ENCODE measurements at regions not wholly inside any gene's neighbourhood (a gene's known extent, or its start where the extent isn't known, plus 50 kb on each side); places are given as distances from the start of the nearest gene placed in this dataset.

DNA sequence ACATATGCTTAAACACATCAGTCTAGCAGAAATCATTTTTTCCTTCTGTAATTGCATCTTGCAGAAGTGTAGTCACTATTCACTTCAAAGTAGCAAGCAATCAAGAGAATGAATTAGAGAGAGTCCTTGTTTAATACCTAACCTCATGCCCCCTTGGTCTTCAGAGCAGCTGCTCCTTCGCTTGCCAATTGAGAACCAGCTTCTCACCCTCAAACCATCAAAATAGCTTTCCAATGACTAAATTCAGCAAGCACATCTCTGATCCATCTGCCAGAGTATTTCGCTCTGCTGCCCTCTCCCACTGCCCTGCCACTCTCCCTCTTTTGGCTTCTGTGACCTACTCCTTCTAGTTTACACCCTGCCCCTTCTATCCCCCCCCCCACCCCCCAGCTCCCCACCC lies 120.7 kb upstream of the AGAP1 start:
- Histone ChIP-seq H3K27ac (ENCODE audit: low read depth) (no peak overlapping the region), H2AFZ (no peak overlapping the region), H3K79me2 (replicated peaks; ENCODE audit: insufficient read depth) (no peaks in the 10 kb centered on the region), H3K27me3 (ENCODE audit: insufficient read depth) (no peaks in the 10 kb centered on the region), H3K36me3 (ENCODE audit: insufficient read depth) (no peaks in the 10 kb centered on the region), H3K9me2 (ENCODE audit: insufficient read depth) (no peaks in the 10 kb centered on the region), H4K20me1 (replicated peaks; ENCODE audit: insufficient read depth) (no peaks in the 10 kb centered on the region), H3F3A (replicated peaks; ENCODE audit: low read depth) (no peaks in the 10 kb centered on the region), H3K4me3 (no peak overlapping the region), H3K4me2 (no peak overlapping the region), H3K4me1 (ENCODE audit: insufficient read depth) (no peaks in the 10 kb centered on the region)
- Mint-ChIP-seq H3K4me1 (no peaks in the 10 kb centered on the region), H3K36me3 (ENCODE audit: low read depth) (no peaks in the 10 kb centered on the region), H3K27me3 (ENCODE audit: insufficient read depth, low read depth, poor library complexity) (peaks cover 6% of the 10 kb centered on the region), H3K9me3 (no peaks in the 10 kb centered on the region), H3K27ac (no peak overlapping the region), H3K4me3 (no peak overlapping the region)
- TF ChIP-seq STAT1 (IDR thresholded peaks at IDR 0.05; ENCODE audit: unreplicated experiment) (no peak), EZH2 (IDR thresholded peaks at IDR 0.05; ENCODE audit: low read depth, unreplicated experiment) (no peak), CREB1 (CRISPR knock-in tag; IDR thresholded peaks at IDR 0.05; ENCODE audit: low read depth) (no peak), NANOG (IDR thresholded peaks at IDR 0.05; ENCODE audit: borderline replicate concordance) (no peak), JUNB (IDR thresholded peaks at IDR 0.05; ENCODE audit: unreplicated experiment) (no peak), ZNF114 (CRISPR knock-in tag; IDR thresholded peaks at IDR 0.05) (no peak), POLR2AphosphoS5 (IDR thresholded peaks at IDR 0.05; ENCODE audit: low read depth) (no peak), ZNF331 (CRISPR knock-in tag; IDR thresholded peaks at IDR 0.05; ENCODE audit: low read depth) (no peak), EZH2phosphoT487 (IDR thresholded peaks at IDR 0.05; ENCODE audit: unreplicated experiment) (no peak)
- TF ChIP-seq, protein P1, sequence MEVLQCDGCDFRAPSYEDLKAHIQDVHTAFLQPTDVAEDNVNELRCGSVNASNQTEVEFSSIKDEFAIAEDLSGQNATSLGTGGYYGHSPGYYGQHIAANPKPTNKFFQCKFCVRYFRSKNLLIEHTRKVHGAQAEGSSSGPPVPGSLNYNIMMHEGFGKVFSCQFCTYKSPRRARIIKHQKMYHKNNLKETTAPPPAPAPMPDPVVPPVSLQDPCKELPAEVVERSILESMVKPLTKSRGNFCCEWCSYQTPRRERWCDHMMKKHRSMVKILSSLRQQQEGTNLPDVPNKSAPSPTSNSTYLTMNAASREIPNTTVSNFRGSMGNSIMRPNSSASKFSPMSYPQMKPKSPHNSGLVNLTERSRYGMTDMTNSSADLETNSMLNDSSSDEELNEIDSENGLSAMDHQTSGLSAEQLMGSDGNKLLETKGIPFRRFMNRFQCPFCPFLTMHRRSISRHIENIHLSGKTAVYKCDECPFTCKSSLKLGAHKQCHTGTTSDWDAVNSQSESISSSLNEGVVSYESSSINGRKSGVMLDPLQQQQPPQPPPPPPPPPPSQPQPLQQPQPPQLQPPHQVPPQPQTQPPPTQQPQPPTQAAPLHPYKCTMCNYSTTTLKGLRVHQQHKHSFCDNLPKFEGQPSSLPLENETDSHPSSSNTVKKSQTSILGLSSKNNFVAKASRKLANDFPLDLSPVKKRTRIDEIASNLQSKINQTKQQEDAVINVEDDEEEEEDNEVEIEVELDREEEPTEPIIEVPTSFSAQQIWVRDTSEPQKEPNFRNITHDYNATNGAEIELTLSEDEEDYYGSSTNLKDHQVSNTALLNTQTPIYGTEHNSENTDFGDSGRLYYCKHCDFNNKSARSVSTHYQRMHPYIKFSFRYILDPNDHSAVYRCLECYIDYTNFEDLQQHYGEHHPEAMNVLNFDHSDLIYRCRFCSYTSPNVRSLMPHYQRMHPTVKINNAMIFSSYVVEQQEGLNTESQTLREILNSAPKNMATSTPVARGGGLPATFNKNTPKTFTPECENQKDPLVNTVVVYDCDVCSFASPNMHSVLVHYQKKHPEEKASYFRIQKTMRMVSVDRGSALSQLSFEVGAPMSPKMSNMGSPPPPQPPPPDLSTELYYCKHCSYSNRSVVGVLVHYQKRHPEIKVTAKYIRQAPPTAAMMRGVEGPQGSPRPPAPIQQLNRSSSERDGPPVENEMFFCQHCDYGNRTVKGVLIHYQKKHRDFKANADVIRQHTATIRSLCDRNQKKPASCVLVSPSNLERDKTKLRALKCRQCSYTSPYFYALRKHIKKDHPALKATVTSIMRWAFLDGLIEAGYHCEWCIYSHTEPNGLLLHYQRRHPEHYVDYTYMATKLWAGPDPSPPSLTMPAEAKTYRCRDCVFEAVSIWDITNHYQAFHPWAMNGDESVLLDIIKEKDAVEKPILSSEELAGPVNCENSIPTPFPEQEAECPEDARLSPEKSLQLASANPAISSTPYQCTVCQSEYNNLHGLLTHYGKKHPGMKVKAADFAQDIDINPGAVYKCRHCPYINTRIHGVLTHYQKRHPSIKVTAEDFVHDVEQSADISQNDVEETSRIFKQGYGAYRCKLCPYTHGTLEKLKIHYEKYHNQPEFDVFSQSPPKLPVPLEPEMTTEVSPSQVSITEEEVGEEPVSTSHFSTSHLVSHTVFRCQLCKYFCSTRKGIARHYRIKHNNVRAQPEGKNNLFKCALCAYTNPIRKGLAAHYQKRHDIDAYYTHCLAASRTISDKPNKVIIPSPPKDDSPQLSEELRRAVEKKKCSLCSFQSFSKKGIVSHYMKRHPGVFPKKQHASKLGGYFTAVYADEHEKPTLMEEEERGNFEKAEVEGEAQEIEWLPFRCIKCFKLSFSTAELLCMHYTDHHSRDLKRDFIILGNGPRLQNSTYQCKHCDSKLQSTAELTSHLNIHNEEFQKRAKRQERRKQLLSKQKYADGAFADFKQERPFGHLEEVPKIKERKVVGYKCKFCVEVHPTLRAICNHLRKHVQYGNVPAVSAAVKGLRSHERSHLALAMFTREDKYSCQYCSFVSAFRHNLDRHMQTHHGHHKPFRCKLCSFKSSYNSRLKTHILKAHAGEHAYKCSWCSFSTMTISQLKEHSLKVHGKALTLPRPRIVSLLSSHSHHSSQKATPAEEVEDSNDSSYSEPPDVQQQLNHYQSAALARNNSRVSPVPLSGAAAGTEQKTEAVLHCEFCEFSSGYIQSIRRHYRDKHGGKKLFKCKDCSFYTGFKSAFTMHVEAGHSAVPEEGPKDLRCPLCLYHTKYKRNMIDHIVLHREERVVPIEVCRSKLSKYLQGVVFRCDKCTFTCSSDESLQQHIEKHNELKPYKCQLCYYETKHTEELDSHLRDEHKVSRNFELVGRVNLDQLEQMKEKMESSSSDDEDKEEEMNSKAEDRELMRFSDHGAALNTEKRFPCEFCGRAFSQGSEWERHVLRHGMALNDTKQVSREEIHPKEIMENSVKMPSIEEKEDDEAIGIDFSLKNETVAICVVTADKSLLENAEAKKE (CRISPR knock-in tag; IDR thresholded peaks at IDR 0.05), result no peak
- TF ChIP-seq, protein P2, sequence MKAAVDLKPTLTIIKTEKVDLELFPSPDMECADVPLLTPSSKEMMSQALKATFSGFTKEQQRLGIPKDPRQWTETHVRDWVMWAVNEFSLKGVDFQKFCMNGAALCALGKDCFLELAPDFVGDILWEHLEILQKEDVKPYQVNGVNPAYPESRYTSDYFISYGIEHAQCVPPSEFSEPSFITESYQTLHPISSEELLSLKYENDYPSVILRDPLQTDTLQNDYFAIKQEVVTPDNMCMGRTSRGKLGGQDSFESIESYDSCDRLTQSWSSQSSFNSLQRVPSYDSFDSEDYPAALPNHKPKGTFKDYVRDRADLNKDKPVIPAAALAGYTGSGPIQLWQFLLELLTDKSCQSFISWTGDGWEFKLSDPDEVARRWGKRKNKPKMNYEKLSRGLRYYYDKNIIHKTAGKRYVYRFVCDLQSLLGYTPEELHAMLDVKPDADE (IDR thresholded peaks at IDR 0.05), result no peak
- TF ChIP-seq, protein P3, sequence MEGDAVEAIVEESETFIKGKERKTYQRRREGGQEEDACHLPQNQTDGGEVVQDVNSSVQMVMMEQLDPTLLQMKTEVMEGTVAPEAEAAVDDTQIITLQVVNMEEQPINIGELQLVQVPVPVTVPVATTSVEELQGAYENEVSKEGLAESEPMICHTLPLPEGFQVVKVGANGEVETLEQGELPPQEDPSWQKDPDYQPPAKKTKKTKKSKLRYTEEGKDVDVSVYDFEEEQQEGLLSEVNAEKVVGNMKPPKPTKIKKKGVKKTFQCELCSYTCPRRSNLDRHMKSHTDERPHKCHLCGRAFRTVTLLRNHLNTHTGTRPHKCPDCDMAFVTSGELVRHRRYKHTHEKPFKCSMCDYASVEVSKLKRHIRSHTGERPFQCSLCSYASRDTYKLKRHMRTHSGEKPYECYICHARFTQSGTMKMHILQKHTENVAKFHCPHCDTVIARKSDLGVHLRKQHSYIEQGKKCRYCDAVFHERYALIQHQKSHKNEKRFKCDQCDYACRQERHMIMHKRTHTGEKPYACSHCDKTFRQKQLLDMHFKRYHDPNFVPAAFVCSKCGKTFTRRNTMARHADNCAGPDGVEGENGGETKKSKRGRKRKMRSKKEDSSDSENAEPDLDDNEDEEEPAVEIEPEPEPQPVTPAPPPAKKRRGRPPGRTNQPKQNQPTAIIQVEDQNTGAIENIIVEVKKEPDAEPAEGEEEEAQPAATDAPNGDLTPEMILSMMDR (conservative IDR thresholded peaks at IDR 0.05; ENCODE audit: low read depth in 2 of 2), result no peak
- TF ChIP-seq, protein P4, sequence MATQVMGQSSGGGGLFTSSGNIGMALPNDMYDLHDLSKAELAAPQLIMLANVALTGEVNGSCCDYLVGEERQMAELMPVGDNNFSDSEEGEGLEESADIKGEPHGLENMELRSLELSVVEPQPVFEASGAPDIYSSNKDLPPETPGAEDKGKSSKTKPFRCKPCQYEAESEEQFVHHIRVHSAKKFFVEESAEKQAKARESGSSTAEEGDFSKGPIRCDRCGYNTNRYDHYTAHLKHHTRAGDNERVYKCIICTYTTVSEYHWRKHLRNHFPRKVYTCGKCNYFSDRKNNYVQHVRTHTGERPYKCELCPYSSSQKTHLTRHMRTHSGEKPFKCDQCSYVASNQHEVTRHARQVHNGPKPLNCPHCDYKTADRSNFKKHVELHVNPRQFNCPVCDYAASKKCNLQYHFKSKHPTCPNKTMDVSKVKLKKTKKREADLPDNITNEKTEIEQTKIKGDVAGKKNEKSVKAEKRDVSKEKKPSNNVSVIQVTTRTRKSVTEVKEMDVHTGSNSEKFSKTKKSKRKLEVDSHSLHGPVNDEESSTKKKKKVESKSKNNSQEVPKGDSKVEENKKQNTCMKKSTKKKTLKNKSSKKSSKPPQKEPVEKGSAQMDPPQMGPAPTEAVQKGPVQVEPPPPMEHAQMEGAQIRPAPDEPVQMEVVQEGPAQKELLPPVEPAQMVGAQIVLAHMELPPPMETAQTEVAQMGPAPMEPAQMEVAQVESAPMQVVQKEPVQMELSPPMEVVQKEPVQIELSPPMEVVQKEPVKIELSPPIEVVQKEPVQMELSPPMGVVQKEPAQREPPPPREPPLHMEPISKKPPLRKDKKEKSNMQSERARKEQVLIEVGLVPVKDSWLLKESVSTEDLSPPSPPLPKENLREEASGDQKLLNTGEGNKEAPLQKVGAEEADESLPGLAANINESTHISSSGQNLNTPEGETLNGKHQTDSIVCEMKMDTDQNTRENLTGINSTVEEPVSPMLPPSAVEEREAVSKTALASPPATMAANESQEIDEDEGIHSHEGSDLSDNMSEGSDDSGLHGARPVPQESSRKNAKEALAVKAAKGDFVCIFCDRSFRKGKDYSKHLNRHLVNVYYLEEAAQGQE (IDR thresholded peaks at IDR 0.05; ENCODE audit: unreplicated experiment), result no peak
- DNase-seq (ENCODE audit: low spot score) (no peak), ATAC-seq (no peak)

All from GM23338 (cell line).